Astrocyte (in vitro differentiated cells and primary cell): ENCODE measurements at regions not wholly inside any gene's neighbourhood (a gene's known extent, or its start where the extent isn't known, plus 50 kb on each side); places are given as distances from the start of the nearest gene placed in this dataset.

Source experiments
- DNase-seq: peaks from one replicate; pipeline ENCODE4 v3.0.0-alpha.2; 2010; ENCODE audit warnings: low read depth
- FAIRE-seq: peaks from 2 replicates; lab custom pipeline; 2011; peaks lifted over from hg19 to GRCh38; lab: Jason Lieb, UNC
- H2AFZ ChIP-seq: 2 replicates; pipeline ENCODE4 v1.6.0; 2012; ENCODE audit warnings: low read depth, low read length, inconsistent platforms
- H3K27ac ChIP-seq: 2 replicates; pipeline ENCODE4 v1.5.1; 2011; ENCODE audit warnings: low read depth, low read length, inconsistent platforms
- H3K27me3 ChIP-seq: 2 replicates; pipeline ENCODE4 v1.6.0; 2011; ENCODE audit warnings: low read length, inconsistent platforms; ENCODE audit not compliant: insufficient read depth
- H3K36me3 ChIP-seq: 2 replicates; pipeline ENCODE4 v1.5.1; 2011; ENCODE audit warnings: low read length, inconsistent platforms; ENCODE audit not compliant: insufficient read depth
- H3K4me1 ChIP-seq: 2 replicates; pipeline ENCODE4 v1.5.1; 2011; ENCODE audit warnings: low read length, inconsistent platforms; ENCODE audit not compliant: insufficient read depth
- H3K4me2 ChIP-seq: 2 replicates; pipeline ENCODE4 v1.6.0; 2012; ENCODE audit warnings: low read length, inconsistent platforms
- H3K4me3 ChIP-seq: 2 replicates; pipeline ENCODE4 v1.5.1; 2011; ENCODE audit warnings: low read depth, mild to moderate bottlenecking, low read length, inconsistent platforms; ENCODE audit not compliant: insufficient read depth
- H3K79me2 ChIP-seq: 2 replicates; pipeline ENCODE4 v1.6.0; 2012; ENCODE audit warnings: mild to moderate bottlenecking, low read length, inconsistent platforms; ENCODE audit not compliant: insufficient read depth
- H3K9ac ChIP-seq: 2 replicates; pipeline ENCODE4 v1.6.0; 2012; ENCODE audit warnings: mild to moderate bottlenecking, low read length, inconsistent platforms
- H3K9me3 ChIP-seq: 2 replicates; pipeline ENCODE4 v1.5.1; 2012; ENCODE audit warnings: low read depth, mild to moderate bottlenecking, low read length, inconsistent platforms; ENCODE audit not compliant: insufficient read depth
- H4K20me1 ChIP-seq: 2 replicates; pipeline ENCODE4 v1.6.0; 2012; ENCODE audit warnings: low read length, inconsistent platforms; ENCODE audit not compliant: insufficient read depth
- H3K27ac Mint-ChIP-seq: one replicate; pipeline ENCODE4 v1.8.0; 2021; ENCODE audit warnings: mild to moderate bottlenecking, mixed read lengths; ENCODE audit not compliant: unreplicated experiment
- H3K27me3 Mint-ChIP-seq: one replicate; pipeline ENCODE4 v1.8.0; 2021; ENCODE audit warnings: low read depth, mixed read lengths; ENCODE audit not compliant: unreplicated experiment
- H3K36me3 Mint-ChIP-seq: one replicate; pipeline ENCODE4 v1.8.0; 2021; ENCODE audit warnings: low read depth, mixed read lengths; ENCODE audit not compliant: unreplicated experiment
- H3K4me1 Mint-ChIP-seq: one replicate; pipeline ENCODE4 v1.8.0; 2021; ENCODE audit warnings: low read depth, mixed read lengths; ENCODE audit not compliant: unreplicated experiment
- H3K4me3 Mint-ChIP-seq: one replicate; pipeline ENCODE4 v1.8.0; 2021; ENCODE audit warnings: mild to moderate bottlenecking, moderate library complexity, mixed read lengths; ENCODE audit not compliant: unreplicated experiment
- H3K9me3 Mint-ChIP-seq: one replicate; pipeline ENCODE4 v1.8.0; 2021; ENCODE audit warnings: mild to moderate bottlenecking, mixed read lengths; ENCODE audit not compliant: unreplicated experiment
- TF ChIP-seq, protein P1 (sequence below): IDR thresholded peaks from 2 replicates; pipeline ENCODE4 v1.5.1; 2011; ENCODE audit warnings: low read depth, mild to moderate bottlenecking, inconsistent platforms, low read length, moderate library complexity; ENCODE audit not compliant: insufficient read depth

DNA sequence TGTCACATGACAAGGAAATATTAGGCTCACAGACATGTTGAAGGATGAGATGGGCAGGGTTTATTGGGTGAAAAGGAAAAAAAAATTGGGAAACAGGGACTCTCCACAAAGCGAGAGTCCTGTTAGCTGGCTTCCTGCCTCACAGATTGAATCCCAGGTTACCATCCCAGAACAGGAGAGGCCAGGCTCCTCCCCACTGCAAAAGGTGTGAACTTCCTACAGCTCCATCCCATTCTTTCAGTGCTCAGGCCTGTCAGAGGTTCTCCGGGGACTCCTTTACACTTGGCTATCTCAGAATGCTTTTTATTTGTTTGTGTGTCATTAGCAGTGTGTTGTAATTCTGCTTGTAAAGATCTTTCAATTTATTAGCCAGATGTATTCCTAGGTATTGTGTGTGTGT is 115.1 kb downstream of the ADTRP start:
- Mint-ChIP-seq H3K27ac (no peak overlapping the region), H3K9me3 (peaks cover 9% of the 10 kb centered on the region)

More for the DNA sequence above, 115.1 kb downstream of the ADTRP start:
- Histone ChIP-seq H3K4me1 (no peaks in the 10 kb centered on the region), H3K27ac (no peak overlapping the region), H3K27me3 (no peaks in the 10 kb centered on the region), H3K4me2 (no peak overlapping the region), H3K9me3 (no peaks in the 10 kb centered on the region), H4K20me1 (no peaks in the 10 kb centered on the region), H3K9ac (no peak overlapping the region), H3K79me2 (no peaks in the 10 kb centered on the region), H2AFZ (no peak overlapping the region), H3K4me3 (no peak overlapping the region), H3K36me3 (no peaks in the 10 kb centered on the region)
- TF ChIP-seq, protein P1, sequence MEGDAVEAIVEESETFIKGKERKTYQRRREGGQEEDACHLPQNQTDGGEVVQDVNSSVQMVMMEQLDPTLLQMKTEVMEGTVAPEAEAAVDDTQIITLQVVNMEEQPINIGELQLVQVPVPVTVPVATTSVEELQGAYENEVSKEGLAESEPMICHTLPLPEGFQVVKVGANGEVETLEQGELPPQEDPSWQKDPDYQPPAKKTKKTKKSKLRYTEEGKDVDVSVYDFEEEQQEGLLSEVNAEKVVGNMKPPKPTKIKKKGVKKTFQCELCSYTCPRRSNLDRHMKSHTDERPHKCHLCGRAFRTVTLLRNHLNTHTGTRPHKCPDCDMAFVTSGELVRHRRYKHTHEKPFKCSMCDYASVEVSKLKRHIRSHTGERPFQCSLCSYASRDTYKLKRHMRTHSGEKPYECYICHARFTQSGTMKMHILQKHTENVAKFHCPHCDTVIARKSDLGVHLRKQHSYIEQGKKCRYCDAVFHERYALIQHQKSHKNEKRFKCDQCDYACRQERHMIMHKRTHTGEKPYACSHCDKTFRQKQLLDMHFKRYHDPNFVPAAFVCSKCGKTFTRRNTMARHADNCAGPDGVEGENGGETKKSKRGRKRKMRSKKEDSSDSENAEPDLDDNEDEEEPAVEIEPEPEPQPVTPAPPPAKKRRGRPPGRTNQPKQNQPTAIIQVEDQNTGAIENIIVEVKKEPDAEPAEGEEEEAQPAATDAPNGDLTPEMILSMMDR, result no peak
- Mint-ChIP-seq H3K4me1 (no peaks in the 10 kb centered on the region), H3K36me3 (no peaks in the 10 kb centered on the region), H3K27me3 (no peaks in the 10 kb centered on the region), H3K4me3 (no peak overlapping the region)
- DNase-seq, result no peak
- no peak for FAIRE-seq
